ENCODE measurements at regions not wholly inside any gene's neighbourhood (a gene's known extent, or its start where the extent isn't known, plus 50 kb on each side); places are given as distances from the start of the nearest gene placed in this dataset.

DNA sequence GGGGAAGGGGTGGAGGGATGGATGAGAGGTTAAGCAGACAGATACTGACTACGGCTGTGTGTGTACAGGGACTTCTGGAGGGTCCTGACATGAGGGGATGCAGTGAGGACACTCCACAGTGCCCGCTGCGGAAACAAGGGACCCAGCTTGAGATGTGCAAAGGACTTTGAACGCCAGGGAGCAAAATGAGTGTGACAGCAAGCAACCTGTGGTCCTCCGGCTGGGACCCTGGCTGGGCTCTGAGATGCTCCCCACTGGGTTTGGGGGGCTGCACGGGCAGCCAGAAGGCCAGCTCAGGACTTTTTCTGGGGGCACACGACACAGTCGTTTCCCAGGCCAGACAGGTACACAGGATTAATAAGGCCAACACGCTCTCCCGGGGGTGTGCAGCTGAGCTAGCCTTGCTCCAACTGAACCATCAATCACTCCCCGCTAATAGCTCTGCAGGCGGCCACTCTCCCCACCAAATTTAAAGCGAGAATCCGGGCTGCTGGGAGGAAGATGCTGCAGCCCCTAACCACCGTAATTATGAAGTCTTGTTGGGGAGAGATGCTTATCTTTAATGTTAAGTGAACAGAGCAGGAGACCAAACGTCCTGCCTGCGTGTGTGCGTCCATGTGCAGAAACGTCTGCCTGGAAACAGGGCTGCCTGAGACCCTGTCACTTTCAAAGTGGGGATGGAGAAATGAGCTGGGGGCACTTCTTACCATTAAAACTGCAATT lies 51.6 kb upstream of the DLK1 start:
- DNase-seq (ENCODE audit: low read depth) = no peak

DNA sequence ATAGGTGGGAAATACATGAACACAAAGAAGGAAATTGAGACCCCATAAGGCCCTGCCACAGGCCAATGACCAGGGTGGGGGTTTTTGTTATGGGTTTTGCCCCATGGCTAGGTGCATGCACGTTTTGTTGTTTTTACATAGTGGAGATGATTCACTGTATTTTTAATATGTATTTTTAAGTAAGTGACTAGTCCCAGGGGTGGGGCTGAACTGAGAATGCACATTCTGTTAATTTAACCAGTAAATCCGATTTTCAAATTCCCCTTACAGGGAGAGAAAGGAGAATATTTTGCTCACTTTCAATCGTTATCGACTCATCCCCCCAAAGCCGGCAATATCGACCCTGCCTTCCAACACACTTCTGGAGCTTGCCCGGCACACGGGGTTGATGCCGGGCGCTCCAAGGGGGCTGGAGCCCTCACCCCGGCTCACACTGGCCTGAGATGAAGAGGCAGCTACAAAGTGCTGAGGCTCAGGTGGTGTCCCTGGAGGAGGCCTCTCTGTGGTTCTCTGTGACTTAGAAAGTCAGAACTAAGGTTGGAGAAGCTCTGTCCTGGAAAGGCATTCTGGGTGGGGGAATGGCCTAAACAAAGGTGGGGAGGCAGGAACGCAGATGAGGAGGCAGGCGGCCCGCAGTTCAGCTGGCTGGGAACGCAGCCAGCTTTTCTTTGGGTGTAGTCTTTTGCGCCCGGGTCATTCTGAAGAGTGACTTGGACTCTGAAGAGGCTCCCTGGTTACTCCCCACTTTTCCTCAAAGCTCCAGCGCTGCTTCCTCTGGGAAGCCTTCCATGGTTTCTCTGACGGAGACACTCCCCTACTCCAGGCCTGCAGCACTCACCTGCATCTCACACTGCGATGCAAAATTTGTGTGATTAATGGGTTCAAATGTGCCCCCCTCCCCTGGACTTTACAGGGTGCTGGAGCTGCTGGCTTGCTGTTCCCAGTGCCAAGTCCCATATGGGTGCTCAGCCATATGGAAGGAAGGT lies 50.7 kb upstream of the DLK1 start:
- DNase-seq (ENCODE audit: low read depth) = no peak
